Naive thymus-derived CD8-positive, alpha-beta T cell (primary cell): ENCODE measurements at regions not wholly inside any gene's neighbourhood (a gene's known extent, or its start where the extent isn't known, plus 50 kb on each side); places are given as distances from the start of the nearest gene placed in this dataset.

Source experiments
- ATAC-seq, 2 donors: fragments of 150-1000 bp; cut with Tn5 transposase in 1 of 2; sonication (Bioruptor Pico), chemical (Tn5 transposase) in 1 of 2; 1 replicate in 1 of 2; 2 replicates in 1 of 2; pipeline ENCODE4 v1.10.0; 2021; ENCODE audit warnings: mild to moderate bottlenecking in 2 of 2, moderate library complexity in 2 of 2
- POLR2A ChIA-PET: fragments of 350-600 bp; sonication (Branson Sonifier 250); formaldehyde crosslinking; loops from one replicate; lab custom pipeline; 2021; ENCODE audit warnings: antibody characterized with exemption; lab: Charles Lee
- DNase-seq, 10 donors: peaks; one replicate each; pipeline versions ENCODE4 v3.0.0 to v3.0.0-alpha.2; 2020 to 2022
- H3K27ac Mint-ChIP-seq, 10 donors: one replicate each; pipeline ENCODE4 v1.8.0; 2020 to 2022; ENCODE audit warnings: mild to moderate bottlenecking in 10 of 10, mixed read lengths in 10 of 10, moderate library complexity in 4 of 10, inconsistent platforms in 1 of 10
- H3K27me3 Mint-ChIP-seq, 5 donors: one replicate each; pipeline ENCODE4 v1.8.0; 2021 to 2022; ENCODE audit warnings: mixed read lengths in 5 of 5
- H3K36me3 Mint-ChIP-seq, 3 donors: one replicate each; pipeline ENCODE4 v1.8.0; 2020 to 2022; ENCODE audit warnings: mixed read lengths in 3 of 3, mild to moderate bottlenecking in 2 of 3, inconsistent platforms in 1 of 3
- H3K4me1 Mint-ChIP-seq, 4 donors: one replicate each; pipeline ENCODE4 v1.8.0; 2021 to 2022; ENCODE audit warnings: mixed read lengths in 4 of 4
- H3K4me3 Mint-ChIP-seq, 10 donors: one replicate each; pipeline ENCODE4 v1.8.0; 2020 to 2022; ENCODE audit warnings: mild to moderate bottlenecking in 10 of 10, mixed read lengths in 10 of 10, moderate library complexity in 6 of 10, inconsistent platforms in 1 of 10
- H3K9me3 Mint-ChIP-seq, 9 donors: one replicate each; pipeline ENCODE4 v1.8.0; 2020 to 2022; ENCODE audit warnings: mixed read lengths in 9 of 9, mild to moderate bottlenecking in 3 of 9, inconsistent platforms in 1 of 9, moderate library complexity in 1 of 9

DNA sequence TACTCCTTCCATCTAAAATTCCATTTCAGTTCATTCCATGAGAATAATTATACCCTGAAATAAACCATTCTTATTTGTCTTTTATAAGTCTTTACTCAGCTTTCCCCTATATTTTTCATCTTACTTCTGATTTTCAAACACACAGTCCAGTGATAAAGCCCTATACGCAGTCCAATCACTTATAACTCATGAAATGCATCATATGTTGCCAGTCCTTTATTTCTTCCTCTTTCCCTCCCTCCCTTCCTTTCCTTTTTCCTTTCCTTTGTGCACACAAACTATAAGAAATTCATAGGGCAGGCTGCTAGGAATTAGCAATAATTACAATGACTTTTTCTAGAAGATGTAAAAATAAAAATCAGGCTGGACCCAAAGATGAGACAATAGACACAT is 58.8 kb upstream of the RPS23 start:
- ATAC-seq (no peak), DNase-seq (no peak)
- H3K36me3 Mint-ChIP-seq, result no peaks in the 10 kb centered on the region
- no peak overlapping the region for H3K27ac Mint-ChIP-seq
- POLR2A ChIA-PET, result no interaction called here
- no peaks in the 10 kb centered on the region for H3K9me3 Mint-ChIP-seq
- H3K4me3 Mint-ChIP-seq, result no peak overlapping the region
- H3K4me1 Mint-ChIP-seq, result no peaks in the 10 kb centered on the region
- peaks cover 0 to 18% (median 7%) of the 10 kb centered on the region in 5 donors for H3K27me3 Mint-ChIP-seq

DNA sequence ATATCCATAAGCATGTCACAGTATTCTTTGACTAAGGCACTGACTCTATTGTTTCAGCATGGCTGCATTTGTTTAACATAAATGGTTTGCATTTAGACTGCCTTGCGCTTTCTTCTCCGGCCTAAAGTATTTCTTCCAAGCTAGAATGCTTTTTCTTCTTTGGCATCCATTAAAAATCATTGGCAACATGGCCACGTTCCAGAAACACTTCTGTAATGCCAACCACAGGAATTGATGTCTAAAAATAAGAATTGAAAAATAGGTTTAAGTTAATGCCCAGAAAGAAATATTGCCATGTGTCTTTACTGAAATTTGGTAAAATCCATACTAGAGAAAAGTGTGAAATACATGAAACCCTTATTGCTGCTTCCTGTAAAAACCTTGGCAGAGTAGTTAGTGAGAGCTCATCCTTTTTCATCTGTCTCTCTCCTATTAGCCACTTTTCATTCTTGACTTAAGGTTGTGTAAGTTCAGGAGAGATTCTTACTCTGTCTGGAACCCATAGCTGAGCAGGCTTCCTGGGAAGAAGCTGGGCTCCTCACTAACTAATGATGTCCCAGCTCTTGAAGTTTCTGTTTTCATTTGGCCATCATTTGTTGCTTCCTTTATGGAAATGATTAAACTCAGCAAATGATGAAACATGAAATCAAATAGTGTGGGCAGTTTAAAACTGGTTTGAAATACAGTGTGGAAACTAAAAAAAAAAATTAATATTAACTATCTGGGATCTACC is 58.2 kb upstream of the RPS23 start:
- Mint-ChIP-seq H3K27ac (no peak overlapping the region), H3K9me3 (no peaks in the 10 kb centered on the region), H3K4me1 (no peaks in the 10 kb centered on the region), H3K4me3 (no peak overlapping the region), H3K27me3 (peaks cover 0 to 13% (median 7%) of the 10 kb centered on the region in 5 donors), H3K36me3 (no peaks in the 10 kb centered on the region)
- no peak for ATAC-seq
- POLR2A ChIA-PET, result no interaction called here
- DNase-seq, result no peak

DNA sequence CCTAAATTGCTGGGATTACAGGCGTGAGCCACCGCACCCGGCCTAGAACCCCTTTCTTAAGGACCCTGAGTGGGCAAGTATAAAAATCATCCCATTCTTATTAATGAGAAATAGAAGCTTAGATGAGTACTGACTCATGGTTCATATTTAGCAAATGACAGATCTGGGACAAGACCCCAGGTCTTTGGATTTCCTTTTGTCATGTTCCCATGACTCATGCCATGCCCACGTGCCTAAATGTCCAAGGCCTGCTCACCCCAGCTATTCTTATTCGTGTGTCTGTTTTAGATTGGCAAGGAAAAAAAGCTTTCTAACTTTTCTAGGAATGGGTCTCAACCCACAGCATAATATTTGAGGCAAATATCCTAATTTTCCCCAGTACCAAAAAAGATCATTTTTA is 57.7 kb upstream of the RPS23 start:
- POLR2A ChIA-PET, result no interaction called here
- ATAC-seq, result no peak
- no peak overlapping the region for H3K27ac Mint-ChIP-seq

DNA sequence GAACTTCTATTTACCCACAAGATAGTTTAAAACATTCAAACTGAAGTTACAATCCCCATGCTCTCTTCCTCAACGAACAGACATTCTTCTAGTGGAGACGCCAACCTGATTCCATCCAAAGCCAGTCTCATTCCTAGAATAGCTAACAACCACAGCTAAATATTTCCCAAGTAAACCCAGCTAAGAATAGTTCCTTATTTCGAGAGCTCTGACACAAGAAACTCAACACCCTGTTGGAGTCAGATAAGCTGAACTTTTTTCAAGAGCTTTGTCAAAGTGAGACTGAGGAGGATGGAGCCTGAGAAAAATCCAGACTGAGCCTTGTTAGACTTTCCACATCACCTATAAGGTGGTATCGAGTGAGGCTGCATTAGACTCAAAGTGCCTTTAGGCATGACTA is 56.7 kb upstream of the RPS23 start:
- POLR2A ChIA-PET, result no interaction called here
- no peaks in the 10 kb centered on the region for H3K4me1 Mint-ChIP-seq
- peaks cover 0 to 4% (median 0%) of the 10 kb centered on the region in 5 donors for H3K27me3 Mint-ChIP-seq

More for the DNA sequence above, 57.7 kb upstream of the RPS23 start:
- no peak for DNase-seq
- Mint-ChIP-seq H3K4me1 (no peaks in the 10 kb centered on the region), H3K9me3 (no peaks in the 10 kb centered on the region), H3K4me3 (no peak overlapping the region), H3K27me3 (peaks cover 0 to 7% (median 6%) of the 10 kb centered on the region in 5 donors), H3K36me3 (no peaks in the 10 kb centered on the region)

DNA sequence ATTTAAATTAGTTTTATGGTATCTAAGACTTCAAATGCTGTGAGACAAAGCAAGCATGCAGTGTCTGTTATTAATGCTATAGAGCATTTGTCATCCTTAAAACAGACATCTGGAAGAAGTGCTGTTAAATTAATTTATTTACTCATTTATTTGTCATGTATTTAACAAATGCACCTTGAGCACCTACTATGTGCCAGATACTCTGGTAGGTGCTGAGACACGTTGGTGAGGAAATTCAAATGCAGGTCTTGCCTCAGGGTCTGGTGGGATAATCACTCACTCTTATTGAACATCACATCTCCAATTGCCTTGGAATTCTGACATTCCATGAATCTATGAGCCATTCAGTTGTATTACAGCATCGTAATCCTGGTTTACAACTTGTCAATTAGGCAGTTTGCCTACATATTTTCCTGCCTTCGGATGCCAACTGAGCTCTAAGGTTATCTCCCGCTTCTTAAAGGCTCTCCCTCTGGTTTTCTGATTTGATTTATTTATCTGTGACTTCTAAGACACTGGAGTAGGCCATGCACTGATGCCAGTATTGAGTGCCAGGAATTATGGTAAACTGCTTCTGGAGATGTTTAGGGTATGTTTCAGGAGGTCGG is 56.0 kb upstream of the RPS23 start:
- no peak overlapping the region for H3K27ac Mint-ChIP-seq
- H3K27me3 Mint-ChIP-seq, result peaks cover 0 to 2% (median 0%) of the 10 kb centered on the region in 5 donors
- POLR2A ChIA-PET, result no interaction called here
- no peak overlapping the region for H3K4me3 Mint-ChIP-seq
- peaks cover 0 to 1% (median 0%) of the 10 kb centered on the region in 3 donors for H3K36me3 Mint-ChIP-seq
- peaks cover 0 to 1% (median 0%) of the 10 kb centered on the region in 9 donors for H3K9me3 Mint-ChIP-seq
- no peaks in the 10 kb centered on the region for H3K4me1 Mint-ChIP-seq
- no peak for ATAC-seq
- DNase-seq, result no peak

More for the DNA sequence above, 56.7 kb upstream of the RPS23 start:
- ATAC-seq (no peak), DNase-seq (no peak)
- H3K36me3 Mint-ChIP-seq, result no peaks in the 10 kb centered on the region
- H3K9me3 Mint-ChIP-seq, result no peaks in the 10 kb centered on the region
- no peak overlapping the region for H3K27ac Mint-ChIP-seq
- no peak overlapping the region for H3K4me3 Mint-ChIP-seq

DNA sequence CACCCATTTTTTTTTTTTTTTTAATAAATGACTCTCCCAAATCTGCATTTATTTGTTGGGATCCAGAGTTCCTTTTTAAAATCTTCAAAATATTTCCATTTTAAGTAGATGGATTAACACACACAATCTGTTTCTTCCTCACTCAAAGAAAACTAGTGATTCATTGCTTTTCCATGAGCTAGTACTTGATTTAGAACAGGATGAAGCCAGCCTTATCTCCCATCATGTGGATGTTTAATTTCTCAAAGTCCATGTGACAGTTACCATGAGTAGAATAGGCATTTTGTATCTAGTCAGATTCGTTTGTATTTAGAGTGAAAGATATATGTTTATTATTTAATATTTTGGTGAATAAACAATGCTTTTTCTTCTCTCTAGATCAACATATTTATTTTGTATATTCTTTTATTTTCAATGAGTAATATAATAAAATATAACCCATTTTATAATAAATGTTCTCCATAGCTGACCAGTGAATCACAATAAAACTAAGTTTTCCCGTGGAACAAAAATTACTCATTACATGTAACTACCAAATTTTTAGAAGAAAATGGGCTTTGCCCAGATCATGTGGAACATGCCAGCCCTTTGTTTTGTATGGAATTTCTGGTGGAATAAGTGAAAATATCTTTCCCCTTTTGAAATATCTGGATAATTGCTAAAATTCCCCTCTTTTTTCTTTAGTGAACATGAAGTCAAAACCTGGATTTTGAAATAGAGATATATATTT is 54.9 kb upstream of the RPS23 start:
- ATAC-seq (no peak), DNase-seq (no peak)
- Mint-ChIP-seq H3K4me3 (no peak overlapping the region), H3K27me3 (peaks cover 0 to 13% (median 3%) of the 10 kb centered on the region in 5 donors), H3K36me3 (peaks cover 0 to 9% (median 0%) of the 10 kb centered on the region in 3 donors), H3K9me3 (peaks cover 0 to 5% (median 0%) of the 10 kb centered on the region in 9 donors), H3K4me1 (no peaks in the 10 kb centered on the region), H3K27ac (no peak overlapping the region)
- POLR2A ChIA-PET, result no interaction called here

DNA sequence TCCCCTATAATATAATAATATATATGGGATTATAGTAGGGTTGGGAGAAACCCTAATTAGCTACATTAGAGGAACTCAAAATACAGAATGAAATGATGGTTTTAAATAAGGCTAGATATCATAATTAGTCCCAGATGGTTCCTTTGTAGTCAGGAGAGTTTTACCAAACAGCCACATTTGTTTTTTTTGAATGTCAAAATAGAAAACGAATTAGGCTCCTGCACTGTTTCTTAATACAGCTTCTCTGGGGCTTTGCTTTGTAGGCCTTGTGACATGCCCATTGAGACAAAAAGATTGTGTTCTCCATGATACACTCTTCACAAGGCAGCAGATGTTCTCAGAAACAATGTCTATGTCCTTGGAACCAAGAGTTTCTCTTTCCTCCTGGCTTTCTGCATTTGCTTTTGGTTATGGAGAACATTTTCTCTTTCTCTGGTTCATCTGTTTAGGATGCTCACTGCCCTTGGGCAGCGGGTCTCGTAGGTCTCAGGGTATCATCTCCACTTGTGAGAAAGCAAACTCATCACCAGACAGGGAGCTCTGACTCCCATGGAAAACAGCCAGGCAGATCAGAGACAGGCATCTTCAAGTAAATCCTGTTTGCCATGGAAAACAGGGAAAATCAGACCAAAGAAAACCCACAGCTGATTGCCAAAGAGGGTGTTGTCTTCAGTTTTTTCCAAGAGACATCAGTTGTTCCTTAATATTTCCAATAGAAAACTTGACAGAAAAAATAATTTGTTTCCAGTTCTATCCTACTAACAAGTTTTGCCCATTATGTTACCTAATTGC is 54.1 kb upstream of the RPS23 start:
- no peak for DNase-seq
- Mint-ChIP-seq H3K4me1 (no peaks in the 10 kb centered on the region), H3K4me3 (no peak overlapping the region), H3K36me3 (peaks cover 0 to 9% (median 0%) of the 10 kb centered on the region in 3 donors), H3K27me3 (peaks cover 0 to 13% (median 3%) of the 10 kb centered on the region in 5 donors), H3K9me3 (peaks cover 0 to 5% (median 0%) of the 10 kb centered on the region in 9 donors), H3K27ac (no peak overlapping the region)
- POLR2A ChIA-PET, result no interaction called here
- no peak for ATAC-seq

DNA sequence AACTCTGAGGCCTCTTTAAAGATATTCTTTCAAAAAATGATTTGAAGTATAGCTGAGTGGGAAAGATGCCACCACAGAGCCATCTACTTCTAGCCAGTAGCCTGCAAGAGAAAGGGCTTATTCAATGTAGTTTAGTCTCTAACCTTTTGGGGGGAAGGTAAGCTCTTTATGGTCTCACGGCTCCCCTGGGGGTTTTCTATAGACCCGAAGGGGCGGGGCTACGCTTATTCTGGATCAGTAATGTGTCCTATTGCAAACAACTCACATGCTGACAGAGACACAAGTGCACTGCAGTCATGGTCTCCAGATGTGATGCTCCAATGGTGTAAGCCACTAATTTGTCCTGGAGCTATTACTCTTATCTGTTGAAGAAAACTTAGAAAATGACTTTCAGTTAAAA is 53.4 kb upstream of the RPS23 start:
- Mint-ChIP-seq H3K4me3 (no peak overlapping the region), H3K27me3 (peaks cover 0 to 13% (median 3%) of the 10 kb centered on the region in 5 donors), H3K4me1 (no peaks in the 10 kb centered on the region), H3K27ac (no peak overlapping the region), H3K36me3 (peaks cover 0 to 9% (median 0%) of the 10 kb centered on the region in 3 donors), H3K9me3 (peaks cover 0 to 5% (median 0%) of the 10 kb centered on the region in 9 donors)
- no peak for DNase-seq
- POLR2A ChIA-PET, result no interaction called here
- ATAC-seq, result no peak

DNA sequence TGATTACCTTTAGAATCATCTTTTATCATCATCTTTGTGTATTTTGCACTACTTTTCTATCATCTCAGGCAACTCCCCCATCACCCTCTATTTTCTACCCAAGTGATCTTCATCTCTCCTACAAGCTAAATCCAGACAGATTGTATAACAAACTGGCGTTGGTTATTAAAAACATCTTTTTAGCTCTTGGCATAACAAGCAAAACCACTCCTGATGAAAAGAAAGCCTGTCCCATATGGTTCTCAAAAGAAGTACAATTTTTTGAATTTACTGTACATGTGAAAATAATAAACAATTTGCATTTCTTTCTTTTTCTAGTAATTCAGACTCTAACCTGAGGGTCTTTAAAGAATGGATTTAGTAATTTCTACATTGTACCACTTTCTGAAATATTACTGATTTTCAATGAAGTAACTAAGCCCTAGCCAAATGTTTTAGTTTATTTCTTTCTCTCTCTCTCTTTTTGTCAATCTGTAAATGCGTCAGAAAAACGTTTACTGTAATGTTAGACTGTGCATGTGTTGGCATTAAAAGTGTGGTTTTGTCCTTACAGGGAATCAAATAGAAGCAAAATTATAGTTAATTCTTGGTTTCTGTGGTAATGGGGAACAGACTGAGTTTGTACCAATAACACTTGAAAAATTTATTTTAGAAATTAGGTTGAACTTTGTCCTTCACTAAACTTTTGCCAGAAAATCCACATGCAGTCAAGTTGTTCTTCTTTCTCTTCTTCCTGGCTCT is 52.5 kb upstream of the RPS23 start:
- no peak overlapping the region for H3K27ac Mint-ChIP-seq
- POLR2A ChIA-PET, result no interaction called here
- DNase-seq (no peak), ATAC-seq (no peak)
- peaks cover 0 to 9% (median 0%) of the 10 kb centered on the region in 3 donors for H3K36me3 Mint-ChIP-seq
- no peak overlapping the region for H3K4me3 Mint-ChIP-seq
- peaks cover 0 to 5% (median 0%) of the 10 kb centered on the region in 9 donors for H3K9me3 Mint-ChIP-seq
- no peaks in the 10 kb centered on the region for H3K4me1 Mint-ChIP-seq
- H3K27me3 Mint-ChIP-seq, result peaks cover 0 to 13% (median 3%) of the 10 kb centered on the region in 5 donors

DNA sequence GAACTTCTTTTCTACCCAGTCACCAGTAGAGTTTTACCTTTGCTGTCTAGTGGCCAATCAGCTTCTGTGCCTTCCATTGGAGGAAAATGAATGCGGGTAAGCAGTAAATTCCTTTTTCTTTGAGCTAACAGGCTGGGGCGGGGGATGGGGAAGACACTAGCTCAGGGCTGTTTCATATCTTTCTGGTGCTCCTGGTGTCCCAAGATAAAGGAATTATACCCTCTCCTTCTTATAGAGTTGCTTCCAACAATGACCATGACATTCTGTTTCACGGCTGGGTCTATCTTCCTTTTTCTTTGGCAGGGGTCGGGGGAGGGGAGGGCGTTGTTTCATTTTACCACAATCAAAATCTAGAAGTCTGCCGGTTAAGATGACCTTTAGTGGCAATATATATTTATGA is 51.2 kb upstream of the RPS23 start:
- Mint-ChIP-seq H3K4me3 (no peak overlapping the region), H3K36me3 (peaks cover 0 to 9% (median 0%) of the 10 kb centered on the region in 3 donors), H3K9me3 (peaks cover 0 to 5% (median 0%) of the 10 kb centered on the region in 9 donors), H3K27ac (no peak overlapping the region), H3K27me3 (peaks cover under 1 to 13% (median 7%) of the 10 kb centered on the region in 5 donors), H3K4me1 (no peaks in the 10 kb centered on the region)
- DNase-seq (no peak), ATAC-seq (no peak)
- POLR2A ChIA-PET, result no interaction called here
